ENCODE measurements at regions not wholly inside any gene's neighbourhood (a gene's known extent, or its start where the extent isn't known, plus 50 kb on each side); places are given as distances from the start of the nearest gene placed in this dataset.
"Not testable (repeated sequence)": the region's sequence is repeated elsewhere in the genome, so short reads cannot be mapped to it uniquely, and the experiment has no call there.

GRCh38 chr18:42518331-42518730 lies 563.3 kb downstream of the PIK3C3 start:
- not testable (repeated sequence) for H3K4me1 Mint-ChIP-seq; ATAC-seq; H3K27me3 Mint-ChIP-seq; H3K9me3 ChIP-seq (ENCODE audit: control insufficient read depth, low read length, poor library complexity, severe bottlenecking); H3K36me3 Mint-ChIP-seq (ENCODE audit: low read depth); DNase-seq; H3K4me3 Mint-ChIP-seq; H3K27ac Mint-ChIP-seq

GRCh38 chr18:42520138-42520537 lies 565.1 kb downstream of the PIK3C3 start:
- Mint-ChIP-seq H3K4me1 (no peaks in the 10 kb centered on the region), H3K27me3 (no peaks in the 10 kb centered on the region), H3K27ac (no peak overlapping the region), H3K36me3 (ENCODE audit: low read depth) (no peaks in the 10 kb centered on the region), H3K4me3 (no peak overlapping the region)
- DNase-seq (no peak), ATAC-seq (no peak)
- no peaks in the 10 kb centered on the region for H3K9me3 ChIP-seq (ENCODE audit: control insufficient read depth, low read length, poor library complexity, severe bottlenecking)

GRCh38 chr18:42525905-42526304 lies 570.9 kb downstream of the PIK3C3 start:
- Mint-ChIP-seq H3K4me3 (no peak overlapping the region), H3K27ac (no peak overlapping the region), H3K27me3 (no peaks in the 10 kb centered on the region), H3K36me3 (ENCODE audit: low read depth) (no peaks in the 10 kb centered on the region), H3K4me1 (no peaks in the 10 kb centered on the region)
- ATAC-seq, result no peak
- no peak for DNase-seq
- no peaks in the 10 kb centered on the region for H3K9me3 ChIP-seq (ENCODE audit: control insufficient read depth, low read length, poor library complexity, severe bottlenecking)

- DNase-seq, result no peak
- no peaks in the 10 kb centered on the region for H3K9me3 ChIP-seq (ENCODE audit: control insufficient read depth, low read length, poor library complexity, severe bottlenecking)
- Mint-ChIP-seq H3K36me3 (ENCODE audit: low read depth) (no peaks in the 10 kb centered on the region), H3K4me3 (no peak overlapping the region), H3K27me3 (no peaks in the 10 kb centered on the region), H3K27ac (no peak overlapping the region), H3K4me1 (no peaks in the 10 kb centered on the region)
- ATAC-seq, result no peak
These were observed 572.7 kb downstream of the PIK3C3 start for GRCh38 chr18:42527766-42528165.

GRCh38 chr18:42530276-42530675 lies 575.2 kb downstream of the PIK3C3 start:
- Mint-ChIP-seq H3K4me3 (no peak overlapping the region), H3K27me3 (no peaks in the 10 kb centered on the region), H3K4me1 (no peaks in the 10 kb centered on the region), H3K36me3 (ENCODE audit: low read depth) (no peaks in the 10 kb centered on the region), H3K27ac (no peak overlapping the region)
- ATAC-seq (no peak), DNase-seq (no peak)
- no peaks in the 10 kb centered on the region for H3K9me3 ChIP-seq (ENCODE audit: control insufficient read depth, low read length, poor library complexity, severe bottlenecking)

GRCh38 chr18:42532119-42532518 lies 577.1 kb downstream of the PIK3C3 start:
- Mint-ChIP-seq H3K27me3 (no peaks in the 10 kb centered on the region), H3K27ac (no peak overlapping the region), H3K36me3 (ENCODE audit: low read depth) (no peaks in the 10 kb centered on the region), H3K4me3 (no peak overlapping the region), H3K4me1 (no peaks in the 10 kb centered on the region)
- no peaks in the 10 kb centered on the region for H3K9me3 ChIP-seq (ENCODE audit: control insufficient read depth, low read length, poor library complexity, severe bottlenecking)
- ATAC-seq (no peak), DNase-seq (no peak)

- no peak overlapping the region for H3K4me3 Mint-ChIP-seq
- H3K27me3 Mint-ChIP-seq, result no peaks in the 10 kb centered on the region
- no peak overlapping the region for H3K27ac Mint-ChIP-seq
- no peaks in the 10 kb centered on the region for H3K36me3 Mint-ChIP-seq (ENCODE audit: low read depth)
- H3K9me3 ChIP-seq (ENCODE audit: control insufficient read depth, low read length, poor library complexity, severe bottlenecking), result no peaks in the 10 kb centered on the region
- ATAC-seq (no peak), DNase-seq (no peak)
- H3K4me1 Mint-ChIP-seq, result no peaks in the 10 kb centered on the region
These were observed 578.1 kb downstream of the PIK3C3 start for GRCh38 chr18:42533009-42533575.

GRCh38 chr18:42533616-42534015 lies 578.6 kb downstream of the PIK3C3 start:
- H3K9me3 ChIP-seq (ENCODE audit: control insufficient read depth, low read length, poor library complexity, severe bottlenecking), result no peaks in the 10 kb centered on the region
- no peak for ATAC-seq
- Mint-ChIP-seq H3K4me3 (no peak overlapping the region), H3K4me1 (no peaks in the 10 kb centered on the region), H3K27me3 (no peaks in the 10 kb centered on the region), H3K27ac (no peak overlapping the region), H3K36me3 (ENCODE audit: low read depth) (no peaks in the 10 kb centered on the region)
- DNase-seq, result no peak

GRCh38 chr18:42534313-42534712 lies 579.3 kb downstream of the PIK3C3 start:
- ATAC-seq (no peak), DNase-seq (no peak)
- H3K36me3 Mint-ChIP-seq (ENCODE audit: low read depth), result no peaks in the 10 kb centered on the region
- H3K27ac Mint-ChIP-seq, result no peak overlapping the region
- no peaks in the 10 kb centered on the region for H3K9me3 ChIP-seq (ENCODE audit: control insufficient read depth, low read length, poor library complexity, severe bottlenecking)
- no peaks in the 10 kb centered on the region for H3K4me1 Mint-ChIP-seq
- H3K27me3 Mint-ChIP-seq, result no peaks in the 10 kb centered on the region
- no peak overlapping the region for H3K4me3 Mint-ChIP-seq

- no peaks in the 10 kb centered on the region for H3K9me3 ChIP-seq (ENCODE audit: control insufficient read depth, low read length, poor library complexity, severe bottlenecking)
- ATAC-seq (no peak), DNase-seq (no peak)
- Mint-ChIP-seq H3K4me1 (no peaks in the 10 kb centered on the region), H3K27ac (no peak overlapping the region), H3K27me3 (no peaks in the 10 kb centered on the region), H3K36me3 (ENCODE audit: low read depth) (no peaks in the 10 kb centered on the region), H3K4me3 (no peak overlapping the region)
These were observed 579.0 kb downstream of the RIT2 start for GRCh38 chr18:42536442-42536841.

- ATAC-seq, result no peak
These were observed 578.2 kb downstream of the RIT2 start for GRCh38 chr18:42537291-42537690.

GRCh38 chr18:42544901-42545300 lies 570.6 kb downstream of the RIT2 start:
- Mint-ChIP-seq H3K36me3 (ENCODE audit: low read depth) (no peaks in the 10 kb centered on the region), H3K4me1 (no peaks in the 10 kb centered on the region), H3K27ac (no peak overlapping the region), H3K27me3 (no peaks in the 10 kb centered on the region), H3K4me3 (no peak overlapping the region)
- DNase-seq, result no peak
- no peak for ATAC-seq
- no peaks in the 10 kb centered on the region for H3K9me3 ChIP-seq (ENCODE audit: control insufficient read depth, low read length, poor library complexity, severe bottlenecking)

More at GRCh38 chr18:42537291-42537690, 578.2 kb downstream of the RIT2 start:
- DNase-seq, result no peak
- no peaks in the 10 kb centered on the region for H3K9me3 ChIP-seq (ENCODE audit: control insufficient read depth, low read length, poor library complexity, severe bottlenecking)
- Mint-ChIP-seq H3K27ac (no peak overlapping the region), H3K4me3 (no peak overlapping the region), H3K27me3 (no peaks in the 10 kb centered on the region), H3K36me3 (ENCODE audit: low read depth) (no peaks in the 10 kb centered on the region), H3K4me1 (no peaks in the 10 kb centered on the region)

- DNase-seq (no peak), ATAC-seq (no peak)
- H3K9me3 ChIP-seq (ENCODE audit: control insufficient read depth, low read length, poor library complexity, severe bottlenecking), result no peaks in the 10 kb centered on the region
- no peak overlapping the region for H3K4me3 Mint-ChIP-seq
- no peaks in the 10 kb centered on the region for H3K27me3 Mint-ChIP-seq
- no peaks in the 10 kb centered on the region for H3K4me1 Mint-ChIP-seq
- H3K36me3 Mint-ChIP-seq (ENCODE audit: low read depth), result no peaks in the 10 kb centered on the region
- H3K27ac Mint-ChIP-seq, result no peak overlapping the region
These were observed 569.7 kb downstream of the RIT2 start for GRCh38 chr18:42545825-42546224.

- DNase-seq (no peak), ATAC-seq (no peak)
- H3K9me3 ChIP-seq (ENCODE audit: control insufficient read depth, low read length, poor library complexity, severe bottlenecking), result no peaks in the 10 kb centered on the region
- H3K4me1 Mint-ChIP-seq, result no peaks in the 10 kb centered on the region
- H3K27ac Mint-ChIP-seq, result no peak overlapping the region
- no peaks in the 10 kb centered on the region for H3K36me3 Mint-ChIP-seq (ENCODE audit: low read depth)
- no peak overlapping the region for H3K4me3 Mint-ChIP-seq
- no peaks in the 10 kb centered on the region for H3K27me3 Mint-ChIP-seq
These were observed 567.0 kb downstream of the RIT2 start for GRCh38 chr18:42548493-42548892.

Data from T-helper 17 cell (primary cell).